Suprapubic skin (tissue), 4 donors: ENCODE measurements at regions not wholly inside any gene's neighbourhood (a gene's known extent, or its start where the extent isn't known, plus 50 kb on each side); places are given as distances from the start of the nearest gene placed in this dataset.

Experiments used
- DNase-seq, 2 donors: peaks; one replicate each; pipeline ENCODE4 v3.0.0-alpha.2; 2019; ENCODE audit warnings: low spot score in 2 of 2
- H3K27ac ChIP-seq: fragments of 200-600 bp; sonication (generic); one replicate; pipeline ENCODE4 v1.5.1; 2019
- H3K27me3 ChIP-seq: fragments of 200-600 bp; sonication (generic); one replicate; pipeline ENCODE4 v1.5.1; 2019
- H3K36me3 ChIP-seq: fragments of 200-600 bp; sonication (generic); one replicate; pipeline ENCODE4 v1.5.1; 2019
- H3K4me1 ChIP-seq: fragments of 200-600 bp; sonication (generic); one replicate; pipeline ENCODE4 v1.5.1; 2019
- H3K4me3 ChIP-seq: fragments of 200-600 bp; sonication (generic); one replicate; pipeline ENCODE4 v1.5.1; 2019; ENCODE audit warnings: mild to moderate bottlenecking
- H3K9me3 ChIP-seq: fragments of 200-600 bp; sonication (generic); one replicate; pipeline ENCODE4 v1.5.1; 2019
- CTCF ChIP-seq, 2 donors: fragments of 200-600 bp in 1 of 2; fragments of 450-650 bp in 1 of 2; sonication (generic) in 1 of 2; IDR thresholded peaks; one replicate each; pipeline ENCODE4 v1.5.1; 2016 to 2019; ENCODE audit warnings: antibody characterized with exemption in 2 of 2, mild to moderate bottlenecking in 1 of 2, moderate library complexity in 1 of 2
- EP300 ChIP-seq: sonication (generic); formaldehyde crosslinking; IDR thresholded peaks from one replicate; pipeline ENCODE4 v1.6.1; 2017; ENCODE audit warnings: antibody characterized with exemption
- POLR2A ChIP-seq, 2 donors: fragments of 450-650 bp; IDR thresholded peaks; one replicate each; pipeline ENCODE4 v1.6.1; 2017; ENCODE audit warnings: antibody characterized with exemption in 2 of 2, mild to moderate bottlenecking in 2 of 2, moderate library complexity in 2 of 2
- POLR2AphosphoS5 ChIP-seq, 3 donors: sonication (generic); formaldehyde crosslinking; IDR thresholded peaks; one replicate each; pipeline ENCODE4 v1.6.1; 2017; ENCODE audit warnings: antibody characterized with exemption in 3 of 3
- WGBS: methylation state at CpG from one replicate; pipeline ENCODE4 v1.1.5; 2018; 5-methylcytosine and 5-hydroxymethylcytosine counted together

- Histone ChIP-seq H3K27ac (no peak overlapping the region), H3K9me3 (no peaks in the 10 kb centered on the region), H3K4me3 (no peak overlapping the region), H3K27me3 (no peaks in the 10 kb centered on the region), H3K4me1 (no peaks in the 10 kb centered on the region), H3K36me3 (no peaks in the 10 kb centered on the region)
- WGBS: 80% methylated on average over 3 of the region's 3 CpGs
- TF ChIP-seq EP300 (no peak), POLR2AphosphoS5 (IDR thresholded peaks at IDR 0.05) (no peak), POLR2A (IDR thresholded peaks at IDR 0.05) (no peak), CTCF (IDR thresholded peaks at IDR 0.05) (no peak)
- DNase-seq: no peak
Measured at GRCh38 chr10:10772411-10772810, 245.3 kb upstream of the CELF2 start.

GRCh38 chr10:10772874-10773508 lies 244.7 kb upstream of the CELF2 start:
- H3K27me3 ChIP-seq: no peaks in the 10 kb centered on the region

GRCh38 chr10:10774416-10774815 lies 243.3 kb upstream of the CELF2 start:
- no peaks in the 10 kb centered on the region for H3K27me3 ChIP-seq
- no peaks in the 10 kb centered on the region for H3K4me1 ChIP-seq
- no peak overlapping the region for H3K4me3 ChIP-seq
- no peak for DNase-seq
- H3K27ac ChIP-seq: no peak overlapping the region
- no peaks in the 10 kb centered on the region for H3K9me3 ChIP-seq
- WGBS: 91% methylated on average over 9 of the region's 9 CpGs
- TF ChIP-seq POLR2A (IDR thresholded peaks at IDR 0.05): no peak
- TF ChIP-seq CTCF (IDR thresholded peaks at IDR 0.05): no peak
- H3K36me3 ChIP-seq: no peaks in the 10 kb centered on the region

More at GRCh38 chr10:10772874-10773508, 244.7 kb upstream of the CELF2 start:
- no peaks in the 10 kb centered on the region for H3K36me3 ChIP-seq
- no peaks in the 10 kb centered on the region for H3K4me1 ChIP-seq
- H3K27ac ChIP-seq: no peak overlapping the region
- DNase-seq: no peak
- H3K4me3 ChIP-seq: no peak overlapping the region
- TF ChIP-seq CTCF (IDR thresholded peaks at IDR 0.05): no peak
- TF ChIP-seq POLR2A (IDR thresholded peaks at IDR 0.05): no peak
- H3K9me3 ChIP-seq: no peaks in the 10 kb centered on the region
- WGBS: 60% methylated on average over 6 of the region's 6 CpGs

- no peaks in the 10 kb centered on the region for H3K27me3 ChIP-seq
- no peaks in the 10 kb centered on the region for H3K9me3 ChIP-seq
- no peak for TF ChIP-seq EP300
- no peak for TF ChIP-seq CTCF (IDR thresholded peaks at IDR 0.05)
- no peak for TF ChIP-seq POLR2AphosphoS5 (IDR thresholded peaks at IDR 0.05)
- TF ChIP-seq POLR2A (IDR thresholded peaks at IDR 0.05): no peak
- no peak overlapping the region for H3K27ac ChIP-seq
- no peak for DNase-seq
- WGBS: 94% methylated on average over 9 of the region's 9 CpGs
- no peaks in the 10 kb centered on the region for H3K36me3 ChIP-seq
- no peaks in the 10 kb centered on the region for H3K4me1 ChIP-seq
- no peak overlapping the region for H3K4me3 ChIP-seq
Measured at GRCh38 chr10:10776363-10776762, 241.3 kb upstream of the CELF2 start.

- Histone ChIP-seq H3K27ac (no peak overlapping the region), H3K27me3 (no peaks in the 10 kb centered on the region), H3K36me3 (no peaks in the 10 kb centered on the region), H3K4me1 (no peaks in the 10 kb centered on the region), H3K4me3 (no peak overlapping the region), H3K9me3 (no peaks in the 10 kb centered on the region)
- TF ChIP-seq CTCF (IDR thresholded peaks at IDR 0.05) (no peak), EP300 (no peak), POLR2A (IDR thresholded peaks at IDR 0.05) (no peak), POLR2AphosphoS5 (IDR thresholded peaks at IDR 0.05) (no peak)
- WGBS: 93% methylated on average over 5 of the region's 5 CpGs
- DNase-seq: no peak
Measured at GRCh38 chr10:10777279-10777678, 240.4 kb upstream of the CELF2 start.
